ENCODE measurements at regions not wholly inside any gene's neighbourhood (a gene's known extent, or its start where the extent isn't known, plus 50 kb on each side); places are given as distances from the start of the nearest gene placed in this dataset.
"Not testable (repeated sequence)": the region's sequence is repeated elsewhere in the genome, so short reads cannot be mapped to it uniquely, and the experiment has no call there.

GRCh38 chr21:14657241-14658008, 111.3 kb upstream of the SAMSN1 start:
- no peak for FAIRE-seq
- TF ChIP-seq POLR2A (IDR thresholded peaks at IDR 0.05; ENCODE audit: low read depth, low read length) (no peak), TAF1 (IDR thresholded peaks at IDR 0.05; ENCODE audit: borderline replicate concordance, low read depth, low read length) (no peak), POLR2AphosphoS5 (IDR thresholded peaks at IDR 0.05; ENCODE audit: low read depth, low read length) (no peak)
- no peak for DNase-seq (ENCODE audit: insufficient read length)

GRCh38 chr21:14646893-14647292, 100.8 kb upstream of the SAMSN1 start:
- DNase-seq (ENCODE audit: insufficient read length) (no peak), FAIRE-seq (no peak)
- TF ChIP-seq POLR2AphosphoS5 (IDR thresholded peaks at IDR 0.05; ENCODE audit: low read depth, low read length) (no peak), POLR2A (IDR thresholded peaks at IDR 0.05; ENCODE audit: low read depth, low read length) (no peak), TAF1 (IDR thresholded peaks at IDR 0.05; ENCODE audit: borderline replicate concordance, low read depth, low read length) (no peak)

- DNase-seq (ENCODE audit: insufficient read length) (no peak), FAIRE-seq (no peak)
- TF ChIP-seq POLR2AphosphoS5 (IDR thresholded peaks at IDR 0.05; ENCODE audit: low read depth, low read length) (no peak), TAF1 (IDR thresholded peaks at IDR 0.05; ENCODE audit: borderline replicate concordance, low read depth, low read length) (no peak), POLR2A (IDR thresholded peaks at IDR 0.05; ENCODE audit: low read depth, low read length) (no peak)
Observed at GRCh38 chr21:14645702-14646101, 99.6 kb upstream of the SAMSN1 start.

GRCh38 chr21:14632359-14632758, 86.2 kb upstream of the SAMSN1 start:
- TF ChIP-seq POLR2AphosphoS5 (IDR thresholded peaks at IDR 0.05; ENCODE audit: low read depth, low read length) (no peak), TAF1 (IDR thresholded peaks at IDR 0.05; ENCODE audit: borderline replicate concordance, low read depth, low read length) (no peak), POLR2A (IDR thresholded peaks at IDR 0.05; ENCODE audit: low read depth, low read length) (no peak)
- FAIRE-seq (no peak), DNase-seq (ENCODE audit: insufficient read length) (no peak)

GRCh38 chr21:14630556-14631069, 84.5 kb upstream of the SAMSN1 start:
- no peak for TF ChIP-seq POLR2A (IDR thresholded peaks at IDR 0.05; ENCODE audit: low read depth, low read length)
- no peak for TF ChIP-seq TAF1 (IDR thresholded peaks at IDR 0.05; ENCODE audit: borderline replicate concordance, low read depth, low read length)
- no peak for TF ChIP-seq POLR2AphosphoS5 (IDR thresholded peaks at IDR 0.05; ENCODE audit: low read depth, low read length)
- FAIRE-seq: peak; percentile 73
- no peak for DNase-seq (ENCODE audit: insufficient read length)

- FAIRE-seq: no peak
- no peak for DNase-seq (ENCODE audit: insufficient read length)
- TF ChIP-seq POLR2A (IDR thresholded peaks at IDR 0.05; ENCODE audit: low read depth, low read length) (no peak), TAF1 (IDR thresholded peaks at IDR 0.05; ENCODE audit: borderline replicate concordance, low read depth, low read length) (no peak), POLR2AphosphoS5 (IDR thresholded peaks at IDR 0.05; ENCODE audit: low read depth, low read length) (no peak)
Observed at GRCh38 chr21:14629461-14629860, 83.3 kb upstream of the SAMSN1 start.

- FAIRE-seq; DNase-seq (ENCODE audit: insufficient read length): not testable (repeated sequence)
Observed at GRCh38 chr21:14623079-14623478, 77.0 kb upstream of the SAMSN1 start.

- DNase-seq (ENCODE audit: insufficient read length) (no peak), FAIRE-seq (peak; percentile 9)
- TF ChIP-seq TAF1 (IDR thresholded peaks at IDR 0.05; ENCODE audit: borderline replicate concordance, low read depth, low read length) (no peak), POLR2A (IDR thresholded peaks at IDR 0.05; ENCODE audit: low read depth, low read length) (no peak), POLR2AphosphoS5 (IDR thresholded peaks at IDR 0.05; ENCODE audit: low read depth, low read length) (no peak)
Observed at GRCh38 chr21:14620152-14620551, 74.0 kb upstream of the SAMSN1 start.

- TF ChIP-seq POLR2A (IDR thresholded peaks at IDR 0.05; ENCODE audit: low read depth, low read length) (no peak), POLR2AphosphoS5 (IDR thresholded peaks at IDR 0.05; ENCODE audit: low read depth, low read length) (no peak), TAF1 (IDR thresholded peaks at IDR 0.05; ENCODE audit: borderline replicate concordance, low read depth, low read length) (no peak)
- FAIRE-seq: no peak
- no peak for DNase-seq (ENCODE audit: insufficient read length)
Observed at GRCh38 chr21:14617871-14618270, 71.8 kb upstream of the SAMSN1 start.

- DNase-seq (ENCODE audit: insufficient read length) (no peak), FAIRE-seq (peak; percentile 84)
- no peak for TF ChIP-seq POLR2A (IDR thresholded peaks at IDR 0.05; ENCODE audit: low read depth, low read length)
- no peak for TF ChIP-seq POLR2AphosphoS5 (IDR thresholded peaks at IDR 0.05; ENCODE audit: low read depth, low read length)
- TF ChIP-seq TAF1 (IDR thresholded peaks at IDR 0.05; ENCODE audit: borderline replicate concordance, low read depth, low read length): no peak
Observed at GRCh38 chr21:14617040-14617393, 70.9 kb upstream of the SAMSN1 start.

GRCh38 chr21:14616380-14617039, 70.4 kb upstream of the SAMSN1 start:
- TF ChIP-seq POLR2A (IDR thresholded peaks at IDR 0.05; ENCODE audit: low read depth, low read length): no peak
- no peak for DNase-seq (ENCODE audit: insufficient read length)
- FAIRE-seq: no peak

GRCh38 chr21:14615359-14615974, 69.4 kb upstream of the SAMSN1 start:
- TF ChIP-seq POLR2A (IDR thresholded peaks at IDR 0.05; ENCODE audit: low read depth, low read length) (no peak), POLR2AphosphoS5 (IDR thresholded peaks at IDR 0.05; ENCODE audit: low read depth, low read length) (no peak), TAF1 (IDR thresholded peaks at IDR 0.05; ENCODE audit: borderline replicate concordance, low read depth, low read length) (no peak)
- FAIRE-seq (no peak), DNase-seq (ENCODE audit: insufficient read length) (no peak)
